ENCODE measurements at regions not wholly inside any gene's neighbourhood (a gene's known extent, or its start where the extent isn't known, plus 50 kb on each side); places are given as distances from the start of the nearest gene placed in this dataset.
"Not testable (repeated sequence)": the region's sequence is repeated elsewhere in the genome, so short reads cannot be mapped to it uniquely, and the experiment has no call there.

DNA sequence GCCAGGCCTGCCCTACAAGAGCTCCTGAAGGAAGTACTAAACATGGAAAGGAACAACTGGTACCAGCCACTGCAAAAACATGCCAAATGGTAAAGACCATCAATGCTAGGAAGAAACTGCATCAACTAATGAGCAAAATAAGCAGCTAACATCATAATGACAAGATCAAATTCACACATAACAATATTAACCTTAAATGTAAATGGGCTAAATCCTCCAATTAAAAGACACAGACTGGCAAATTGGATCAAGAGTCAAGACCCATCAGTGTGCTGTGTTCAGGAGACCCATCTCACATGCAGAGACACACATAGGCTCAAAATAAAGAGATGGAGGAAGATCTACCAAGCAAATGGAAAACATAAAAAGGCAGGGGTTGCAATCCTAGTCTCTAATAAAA is 119.0 kb upstream of the CARMIL1 start:
- not testable (repeated sequence) for DNase-seq (ENCODE audit: low read depth)

DNA sequence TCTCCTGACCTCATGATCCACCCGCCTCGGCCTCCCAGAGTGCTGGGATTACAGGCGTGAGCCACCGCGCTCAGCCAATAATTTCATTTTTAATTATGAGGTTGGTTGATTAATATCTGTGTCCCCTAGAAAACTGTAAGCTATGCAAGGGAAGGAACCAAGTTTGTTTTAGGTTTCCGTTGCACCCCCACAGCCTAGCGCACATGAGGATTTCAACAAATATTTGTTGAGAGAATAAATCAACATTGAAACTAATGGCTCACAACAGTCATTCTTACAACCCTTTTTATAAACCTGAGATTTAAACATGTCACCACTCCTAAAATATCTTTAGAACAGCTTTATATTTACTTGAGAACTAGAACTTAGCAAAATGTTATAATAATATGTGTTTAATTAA is 114.0 kb upstream of the CARMIL1 start:
- DNase-seq (ENCODE audit: low read depth) = no peak

DNA sequence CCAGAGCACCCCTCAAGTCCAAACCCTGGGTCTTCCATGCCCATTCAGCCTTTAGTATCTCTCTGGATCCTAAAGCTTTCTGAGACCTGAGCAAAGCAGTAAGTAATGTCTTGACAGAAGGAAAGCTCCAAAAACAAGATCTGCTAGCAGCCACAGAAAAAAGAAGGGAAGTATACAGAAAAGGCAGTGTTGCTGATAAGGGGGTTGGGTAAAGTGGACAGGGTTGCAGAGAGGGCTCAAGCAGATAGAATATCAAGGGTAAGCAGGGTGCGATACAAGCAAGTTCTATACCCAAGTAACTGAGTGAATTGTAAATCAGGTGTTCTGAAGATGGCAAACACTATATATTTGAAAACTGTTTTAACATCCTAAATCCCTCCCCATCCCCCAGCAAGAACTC is 113.4 kb upstream of the CARMIL1 start:
- DNase-seq (ENCODE audit: low read depth) = no peak

DNA sequence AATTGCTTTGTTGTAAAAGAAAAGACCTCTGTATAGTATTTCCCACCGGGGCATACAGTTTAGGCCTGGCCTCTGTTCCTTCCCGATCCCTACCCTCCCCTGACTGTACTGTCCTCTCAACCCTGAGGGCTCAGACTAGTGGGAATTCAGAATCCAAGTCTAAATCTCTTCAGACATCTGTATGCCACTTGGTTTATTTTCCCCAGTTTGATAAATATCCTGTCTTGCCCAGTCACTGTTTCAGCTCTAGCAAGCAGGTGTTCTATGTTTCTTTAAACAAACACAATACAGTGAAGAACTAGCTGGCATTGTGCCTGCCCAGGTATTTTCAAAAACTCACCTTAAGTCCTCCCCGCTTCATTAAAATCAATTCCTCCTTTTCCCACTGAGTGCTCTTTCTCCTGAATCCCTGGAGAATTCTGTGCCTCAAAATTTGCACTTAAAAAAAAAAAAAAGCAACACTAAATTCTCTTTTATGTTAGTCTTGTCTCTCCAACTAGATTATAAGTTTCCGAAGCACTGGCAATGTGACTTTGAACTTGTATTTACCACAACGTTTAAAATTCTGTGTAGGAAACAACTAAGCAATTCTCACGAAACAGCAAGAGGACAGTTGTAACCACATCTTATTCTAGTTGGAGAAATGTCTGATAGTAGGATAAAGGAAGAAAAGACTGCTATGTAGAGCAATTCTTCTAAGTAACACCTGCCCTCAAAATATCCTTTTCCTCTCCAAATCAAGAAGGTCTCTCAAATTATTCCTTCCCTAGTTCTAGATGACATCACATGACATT is 112.0 kb upstream of the CARMIL1 start:
- no peak for DNase-seq (ENCODE audit: low read depth)

DNA sequence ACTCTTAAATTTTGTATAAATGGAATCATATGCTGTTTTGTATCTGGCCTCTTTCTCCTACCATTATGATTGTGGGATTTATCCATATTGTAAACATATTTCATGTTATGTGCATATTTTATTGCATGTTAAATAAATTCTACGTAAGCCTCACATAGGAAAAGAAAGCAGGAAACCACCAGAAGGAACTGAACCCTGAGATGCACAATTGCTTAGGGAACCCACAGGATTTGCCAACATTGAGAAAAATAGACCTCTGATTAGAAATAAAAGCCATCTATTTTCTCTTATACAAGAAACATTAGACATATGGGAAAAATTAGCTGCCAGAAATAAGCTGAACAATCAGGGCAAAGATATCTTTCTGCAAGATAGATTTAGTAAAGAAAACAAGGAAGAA is 111.2 kb upstream of the CARMIL1 start:
- no peak for DNase-seq (ENCODE audit: low read depth)

DNA sequence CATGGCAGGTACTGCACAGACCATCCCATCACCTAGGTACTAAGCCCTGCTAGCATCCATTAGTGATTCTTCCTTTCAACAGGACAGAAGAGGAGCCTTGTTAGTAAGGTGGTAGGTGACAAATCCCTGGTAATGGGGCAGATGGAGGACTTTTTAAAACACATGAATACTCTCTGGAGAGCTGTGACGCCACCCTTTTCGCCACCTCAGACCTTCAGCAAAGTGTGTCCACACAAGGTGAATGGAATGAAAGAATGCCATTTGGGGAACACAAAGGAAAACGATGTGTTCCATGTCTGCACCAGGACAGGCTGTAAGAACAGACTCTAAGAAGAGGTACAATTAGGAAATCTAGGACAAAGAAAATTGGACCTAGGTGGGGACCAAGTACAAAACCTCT is 110.5 kb upstream of the CARMIL1 start:
- DNase-seq (ENCODE audit: low read depth) = no peak

DNA sequence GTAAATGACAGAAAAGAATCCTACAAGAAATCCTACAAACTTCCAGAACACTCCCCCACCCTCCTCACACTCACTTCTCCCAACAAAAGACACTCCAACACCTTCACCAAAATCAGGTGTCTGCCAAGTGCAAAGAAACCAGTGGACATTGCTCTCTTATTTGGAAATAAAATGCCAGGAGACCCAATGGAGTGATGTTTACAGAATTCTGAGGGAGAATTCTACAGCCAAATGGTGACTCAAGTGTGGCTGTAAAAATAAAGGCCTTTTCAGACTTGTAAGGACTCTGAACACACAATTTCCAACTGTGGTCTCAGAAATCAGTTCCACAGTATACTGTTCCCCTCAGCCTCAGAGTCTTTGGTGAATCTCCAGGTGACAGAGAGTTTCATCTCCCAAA is 109.6 kb upstream of the CARMIL1 start:
- DNase-seq (ENCODE audit: low read depth) = no peak

DNA sequence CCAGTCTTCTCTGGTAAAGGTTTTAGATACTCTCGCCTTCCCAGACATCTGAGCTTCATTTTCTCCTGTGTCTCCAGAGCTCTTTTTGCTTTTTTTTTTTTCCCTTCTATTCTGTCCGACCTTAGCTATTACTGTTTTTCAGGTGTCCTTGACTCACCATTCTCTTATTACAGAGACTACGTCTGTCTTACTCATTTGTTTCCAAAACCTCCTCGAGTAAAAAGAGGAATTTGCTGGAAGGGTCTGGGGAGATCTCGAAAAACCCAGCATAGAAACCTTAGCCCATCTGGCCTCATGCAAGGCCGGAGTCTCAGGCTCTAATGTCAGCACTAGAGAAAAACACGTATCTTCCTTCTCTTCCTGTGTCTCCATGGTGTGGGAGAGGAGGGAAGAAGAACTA is 109.2 kb upstream of the CARMIL1 start:
- no peak for DNase-seq (ENCODE audit: low read depth)

DNA sequence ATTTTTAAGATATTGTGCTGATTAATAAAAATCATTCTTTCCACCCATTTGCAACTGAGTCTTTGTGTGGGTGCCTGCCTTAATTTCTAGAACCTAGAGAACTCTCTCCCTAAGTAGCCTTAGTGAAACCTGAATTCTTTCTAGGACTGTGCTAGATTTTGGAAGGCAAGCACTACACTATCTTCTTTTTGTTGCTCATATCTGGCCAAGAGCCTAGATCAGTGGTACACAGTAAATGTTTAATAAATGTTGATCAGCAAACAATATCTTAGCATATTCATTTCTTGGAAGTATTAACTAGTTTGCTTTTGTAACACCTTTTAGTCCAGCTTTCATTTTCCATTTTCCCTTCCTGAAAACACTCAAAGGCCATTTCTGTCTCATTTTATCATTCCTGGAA is 108.5 kb upstream of the CARMIL1 start:
- no peak for DNase-seq (ENCODE audit: low read depth)

DNA sequence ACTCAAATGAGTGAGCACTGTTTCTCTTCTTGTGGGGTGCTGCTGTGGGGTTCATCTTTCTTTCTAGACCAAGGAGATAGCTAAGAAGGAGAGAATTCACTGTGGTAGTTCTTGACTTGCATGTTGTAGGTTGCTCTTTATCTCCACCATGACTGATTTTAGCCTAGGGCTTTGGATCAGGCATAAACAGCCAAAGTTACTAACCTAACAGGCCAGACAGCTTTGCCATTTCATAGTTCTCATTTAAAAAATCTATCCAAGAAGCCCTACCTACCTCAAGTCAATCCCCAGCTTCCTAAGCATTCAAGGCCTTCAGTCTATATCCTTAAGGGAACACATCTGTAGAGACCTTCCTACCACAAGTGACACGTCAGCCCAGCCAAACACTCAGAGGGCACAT is 107.9 kb upstream of the CARMIL1 start:
- no peak for DNase-seq (ENCODE audit: low read depth)

DNA sequence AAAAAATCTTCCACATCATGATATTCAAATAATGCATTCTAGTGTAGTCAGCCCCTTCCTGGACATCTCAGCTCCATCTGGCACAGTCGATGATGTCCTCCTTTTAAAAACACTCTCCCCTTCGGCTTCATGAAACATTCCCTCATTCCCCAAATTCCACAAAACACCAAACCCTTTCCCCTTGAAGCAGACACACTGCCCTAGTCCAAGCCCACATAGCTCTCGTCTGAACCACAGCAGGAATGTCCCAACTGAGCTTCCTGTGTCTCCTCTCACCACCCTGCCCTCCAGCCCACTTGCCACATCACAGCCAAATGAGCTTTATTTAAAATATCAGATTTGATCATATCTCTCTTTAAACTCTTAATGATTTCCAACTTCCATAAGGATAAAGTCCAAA is 106.4 kb upstream of the CARMIL1 start:
- DNase-seq (ENCODE audit: low read depth) = no peak

DNA sequence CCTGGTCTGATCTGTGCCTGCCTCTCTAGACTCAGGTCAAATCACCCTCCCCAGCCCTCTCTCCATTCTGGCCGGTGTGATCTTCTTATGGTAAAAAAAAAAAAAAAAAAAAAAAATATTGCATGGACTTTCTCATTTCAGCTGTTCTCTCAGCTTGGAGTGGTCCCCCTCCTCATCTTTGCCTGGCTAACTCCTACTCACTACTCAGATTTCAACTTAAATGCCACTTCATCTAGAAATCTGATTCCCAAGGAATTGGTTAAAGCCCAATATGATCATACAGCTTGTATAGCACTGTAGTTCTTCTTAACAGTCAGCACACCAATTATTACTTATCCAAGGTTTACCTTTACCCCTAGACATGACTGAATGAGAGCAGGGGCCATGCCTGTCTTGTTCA is 105.9 kb upstream of the CARMIL1 start:
- no peak for DNase-seq (ENCODE audit: low read depth)

DNA sequence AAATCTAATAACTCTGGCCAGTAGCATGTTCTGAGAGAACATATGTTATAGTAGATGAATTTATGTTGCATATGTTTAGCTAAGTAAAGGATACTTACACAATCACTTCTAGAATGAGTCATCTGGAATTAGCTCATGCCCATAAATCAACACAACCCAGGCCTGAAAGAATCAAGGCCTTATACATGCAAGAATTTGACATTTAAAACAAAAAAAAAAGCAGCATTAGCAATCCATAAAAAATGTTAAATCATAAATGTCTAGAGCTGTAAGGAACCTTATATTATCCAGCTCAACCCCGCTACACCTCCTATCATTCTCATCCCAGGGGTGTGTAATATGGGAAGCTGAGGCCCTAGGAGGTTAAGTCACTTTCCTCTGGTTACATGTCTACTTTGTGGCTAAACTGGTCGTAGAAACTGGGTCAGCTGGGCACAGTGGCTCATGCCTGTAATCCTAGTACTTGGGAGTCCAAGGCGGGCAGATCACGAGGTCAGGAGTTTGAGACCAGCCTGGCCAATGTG is 105.2 kb upstream of the CARMIL1 start:
- no peak for DNase-seq (ENCODE audit: low read depth)

DNA sequence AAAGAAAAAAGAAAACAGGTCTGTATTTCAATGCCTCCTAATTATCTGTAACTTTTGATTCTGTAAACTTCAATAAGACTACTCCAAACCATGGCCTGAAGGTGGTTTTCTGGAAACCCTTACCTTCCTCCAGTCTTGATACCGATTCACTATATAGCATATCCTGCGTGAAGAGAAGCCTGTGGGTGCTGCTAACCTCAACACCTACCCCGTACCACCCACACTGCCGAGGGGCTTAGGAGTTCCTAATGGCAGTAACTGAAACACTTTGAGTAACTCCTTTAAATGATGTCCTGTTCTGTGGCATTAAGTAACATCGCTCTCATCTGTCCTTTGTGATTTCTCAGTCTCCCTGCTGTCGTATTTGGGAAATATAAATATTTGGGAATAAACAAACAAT is 104.5 kb upstream of the CARMIL1 start:
- no peak for DNase-seq (ENCODE audit: low read depth)

DNA sequence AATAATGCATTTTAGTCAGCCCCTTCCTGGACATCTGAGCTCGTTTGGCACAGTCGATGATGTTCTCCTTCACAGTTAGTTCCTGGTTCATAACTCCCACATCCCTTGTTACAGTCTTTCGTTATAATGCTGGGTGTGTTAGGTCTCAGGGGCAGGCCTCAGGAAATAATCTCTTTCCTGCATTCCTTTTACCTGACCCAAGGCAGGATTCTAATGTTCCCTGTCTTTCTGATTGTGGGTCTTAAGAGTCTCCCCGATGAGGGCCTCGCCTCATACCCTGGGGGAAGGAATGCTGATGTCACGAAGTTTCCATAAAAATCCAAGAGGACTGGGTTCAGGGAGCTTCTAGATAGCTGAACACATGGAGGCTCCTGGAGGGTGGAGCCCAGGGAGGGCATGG is 104.0 kb upstream of the CARMIL1 start:
- no peak for DNase-seq (ENCODE audit: low read depth)

DNA sequence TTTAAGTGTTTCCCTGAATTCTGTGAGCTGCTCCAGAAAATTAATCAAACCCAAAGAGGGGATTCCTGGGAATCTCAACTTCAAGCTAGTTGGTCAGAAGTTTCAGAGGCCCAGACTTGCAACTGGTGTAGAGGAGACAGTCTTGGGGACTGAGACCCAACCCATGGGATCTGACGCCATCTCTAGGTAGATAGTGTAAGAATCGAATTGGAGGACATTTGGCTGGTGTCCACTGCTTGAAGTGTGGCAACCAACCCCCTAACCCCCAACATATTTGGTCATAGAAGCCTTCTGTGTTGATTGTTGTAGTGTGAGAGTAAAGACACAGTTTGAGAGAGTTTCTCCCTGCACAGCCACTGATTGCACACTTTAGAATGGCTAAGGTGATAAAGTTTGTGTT is 103.5 kb upstream of the CARMIL1 start:
- DNase-seq (ENCODE audit: low read depth) = no peak

DNA sequence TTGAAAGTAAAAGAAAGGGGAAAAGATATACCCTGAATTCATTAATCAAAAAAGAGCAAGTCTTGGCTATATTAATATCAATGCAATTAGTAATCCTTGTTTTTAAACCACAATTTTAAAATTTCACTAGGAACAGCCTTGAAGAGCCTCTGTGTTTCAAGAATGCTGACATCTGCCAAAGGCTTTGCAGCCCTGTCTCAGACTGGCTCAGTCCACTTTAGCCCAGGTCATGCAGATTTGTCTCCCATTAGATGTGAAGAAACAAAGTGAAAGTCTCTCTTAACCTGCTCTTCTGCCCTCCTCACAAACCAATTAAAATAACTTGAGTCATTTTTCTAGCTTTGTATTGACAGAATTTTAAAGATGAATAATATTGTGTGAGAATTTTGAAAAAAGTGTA is 102.7 kb upstream of the CARMIL1 start:
- no peak for DNase-seq (ENCODE audit: low read depth)

DNA sequence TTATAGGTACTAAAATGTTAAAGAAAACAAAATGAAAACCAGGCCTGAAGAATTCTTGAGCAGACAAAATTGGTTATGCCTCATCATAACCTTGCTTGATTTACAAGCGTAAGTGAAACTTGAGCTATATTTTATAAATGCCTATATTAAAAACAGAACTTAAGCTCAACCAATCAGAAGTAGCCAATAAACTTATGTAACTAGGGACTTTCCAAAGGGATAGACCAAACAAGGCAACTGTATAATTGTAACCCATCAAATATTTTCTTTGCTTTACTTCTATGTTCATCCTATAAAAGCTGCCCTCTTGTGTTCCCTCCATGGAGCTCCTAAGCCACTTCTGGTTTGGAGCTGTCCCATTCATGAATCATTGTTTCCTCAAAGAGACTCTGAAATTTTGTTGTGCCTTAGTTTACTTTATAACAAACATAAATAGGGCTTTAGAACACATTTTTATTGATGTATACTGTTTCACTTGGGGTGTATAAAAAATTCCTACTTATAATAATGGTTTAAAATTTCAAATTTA is 101.6 kb upstream of the CARMIL1 start:
- no peak for DNase-seq (ENCODE audit: low read depth)

DNA sequence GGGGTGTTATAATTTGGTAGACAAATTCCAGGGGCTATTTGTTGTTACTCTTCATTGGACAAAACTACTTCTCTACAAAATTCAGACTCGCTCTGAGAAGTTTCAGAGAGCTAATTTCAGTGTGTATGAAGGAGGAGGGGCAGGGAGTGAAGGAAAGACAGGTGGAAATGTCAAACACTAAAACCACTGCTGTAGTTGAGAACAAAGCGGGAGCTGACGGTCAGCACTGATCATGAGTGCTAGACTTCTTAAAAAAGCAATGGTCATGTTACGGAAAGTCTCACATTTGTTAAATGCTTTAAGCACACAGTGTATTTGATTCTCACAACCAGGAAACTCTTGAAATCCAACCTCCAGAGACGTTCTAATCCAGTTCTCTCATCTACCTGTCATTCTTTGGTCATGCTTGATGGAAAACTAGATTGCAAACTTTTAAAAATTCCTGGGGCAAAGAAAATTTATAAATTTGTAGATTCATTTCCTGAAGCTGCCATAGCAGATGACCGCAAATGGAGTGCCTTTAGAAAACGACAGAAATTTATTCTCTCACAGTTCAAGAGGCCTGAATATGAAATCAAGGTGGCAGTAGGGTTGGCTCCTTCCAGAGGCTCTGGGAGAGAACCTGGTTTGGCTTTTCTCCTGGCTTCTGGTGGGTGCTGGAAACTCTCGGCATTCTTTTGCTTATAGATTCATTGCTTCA is 100.7 kb upstream of the CARMIL1 start:
- DNase-seq (ENCODE audit: low read depth) = no peak

DNA sequence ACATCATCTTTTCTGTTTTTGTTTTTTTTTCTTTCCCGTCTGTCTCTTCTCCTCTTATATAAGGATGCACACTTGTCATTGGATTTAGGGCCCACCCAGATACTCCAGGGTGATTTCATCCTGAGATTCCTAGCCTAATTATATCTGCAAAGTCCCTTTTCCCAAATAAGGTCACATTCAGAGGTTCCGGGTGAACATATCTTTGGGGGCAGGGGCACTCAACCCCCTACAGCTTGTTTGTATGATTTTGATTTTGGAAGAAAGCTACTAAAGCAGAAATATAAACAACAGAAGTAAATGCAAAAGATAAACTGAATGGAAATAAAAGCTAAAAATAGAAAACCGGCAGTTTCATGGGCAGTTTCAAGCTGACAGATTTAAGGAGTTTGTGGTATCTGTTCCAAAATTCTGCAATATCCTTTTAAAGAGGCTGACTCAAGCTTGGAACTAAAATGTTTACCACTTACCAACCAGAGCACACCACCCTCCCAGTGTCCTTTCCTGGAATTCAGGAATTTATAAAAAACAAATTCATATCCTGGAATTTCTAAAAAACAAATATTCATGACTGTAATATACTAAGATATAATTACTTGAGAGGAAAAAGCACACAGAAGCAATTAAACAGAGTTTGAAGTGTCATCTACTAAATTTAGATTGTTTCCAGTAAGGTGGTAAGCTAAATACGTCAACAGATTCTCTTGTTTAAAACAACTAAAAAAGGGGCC is 100.0 kb upstream of the CARMIL1 start:
- no peak for DNase-seq (ENCODE audit: low read depth)

DNA sequence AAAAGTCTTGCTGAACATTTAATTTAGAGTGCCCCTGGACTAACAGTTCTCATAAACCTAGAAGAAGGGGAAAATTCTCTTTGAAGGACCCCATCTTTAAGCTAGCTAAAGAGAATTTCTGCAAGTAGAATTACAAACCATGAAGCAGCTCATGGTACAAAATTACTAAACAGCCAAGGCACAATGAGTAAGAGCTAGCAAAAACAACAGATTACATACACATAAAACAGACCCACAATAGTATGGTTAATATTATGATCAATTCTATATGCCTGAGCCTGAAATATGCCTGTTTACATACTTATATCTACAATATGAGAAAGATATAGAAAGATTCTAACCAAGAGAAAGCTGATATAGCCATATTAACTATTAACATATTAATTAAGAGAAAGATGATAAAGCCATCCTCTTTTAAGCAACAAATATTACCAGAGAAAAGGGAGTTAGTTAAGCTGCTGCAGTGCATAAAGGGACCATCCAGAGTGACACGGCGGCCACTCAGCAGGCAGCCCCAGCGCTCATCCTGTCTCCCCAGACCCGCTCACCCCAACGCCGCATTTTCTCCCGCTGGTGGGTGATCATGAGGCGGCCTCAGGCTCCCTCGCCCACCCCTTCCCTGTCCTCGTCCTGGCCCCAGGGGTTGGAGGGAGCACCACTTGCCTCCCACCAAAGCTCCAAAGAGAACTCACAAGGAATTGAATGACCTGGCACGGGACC is 98.4 kb upstream of the CARMIL1 start:
- no peak for DNase-seq (ENCODE audit: low read depth)

DNA sequence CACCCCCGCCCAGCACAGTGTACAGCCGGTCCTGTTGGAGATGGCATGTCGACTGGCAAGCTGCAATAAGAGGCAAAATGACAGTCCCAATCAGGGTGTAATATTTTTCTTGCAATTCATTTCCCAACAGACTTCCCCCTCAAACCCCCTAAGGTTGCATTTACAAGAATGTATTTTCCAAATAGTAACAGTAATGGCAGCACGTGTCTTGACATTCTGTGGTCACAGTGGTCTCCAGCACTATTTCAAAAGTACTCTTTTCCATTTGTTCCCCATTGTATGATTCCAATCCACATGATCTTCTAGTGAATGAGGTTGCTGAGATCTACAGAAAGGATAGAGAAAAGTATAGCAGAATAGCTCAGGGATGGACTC is 97.8 kb upstream of the CARMIL1 start:
- DNase-seq (ENCODE audit: low read depth) = no peak
